NCI-H2171 treated with DMSO at 0.1 percent for 48 hours (cell line): ENCODE measurements at regions not wholly inside any gene's neighbourhood (a gene's known extent, or its start where the extent isn't known, plus 50 kb on each side); places are given as distances from the start of the nearest gene placed in this dataset.
"Not testable (repeated sequence)": the region's sequence is repeated elsewhere in the genome, so short reads cannot be mapped to it uniquely, and the experiment has no call there.

Experiments
- DNase-seq: peaks from one replicate; lab custom pipeline; 2025; lab: John Stamatoyannopoulos, UW

DNA sequence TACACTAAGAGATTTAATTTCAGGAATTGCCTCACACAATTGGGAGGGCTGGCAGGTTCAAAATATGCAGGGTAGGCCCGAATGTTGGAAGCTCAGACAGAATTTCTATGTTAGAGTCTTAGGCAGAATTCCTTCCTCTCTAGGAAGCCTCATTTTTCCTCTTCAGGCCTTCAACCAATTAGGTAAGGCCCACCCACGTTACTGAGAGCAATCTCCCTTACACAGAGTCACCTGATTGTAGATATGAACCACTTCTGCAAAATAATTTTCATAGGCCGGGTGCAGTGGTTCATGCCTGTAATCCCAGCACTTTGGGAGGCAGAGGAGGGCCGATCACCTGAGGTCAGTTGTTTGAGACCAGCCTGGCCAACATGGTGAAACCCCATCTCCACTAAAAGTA lies 50.2 kb upstream of the HIVEP1 start:
- DNase-seq, result no peak

- no peak for DNase-seq
Measured at GRCh38 chr6:11960909-11961779, 51.0 kb upstream of the HIVEP1 start.

GRCh38 chr6:11956781-11957180 lies 55.3 kb upstream of the HIVEP1 start:
- no peak for DNase-seq

DNA sequence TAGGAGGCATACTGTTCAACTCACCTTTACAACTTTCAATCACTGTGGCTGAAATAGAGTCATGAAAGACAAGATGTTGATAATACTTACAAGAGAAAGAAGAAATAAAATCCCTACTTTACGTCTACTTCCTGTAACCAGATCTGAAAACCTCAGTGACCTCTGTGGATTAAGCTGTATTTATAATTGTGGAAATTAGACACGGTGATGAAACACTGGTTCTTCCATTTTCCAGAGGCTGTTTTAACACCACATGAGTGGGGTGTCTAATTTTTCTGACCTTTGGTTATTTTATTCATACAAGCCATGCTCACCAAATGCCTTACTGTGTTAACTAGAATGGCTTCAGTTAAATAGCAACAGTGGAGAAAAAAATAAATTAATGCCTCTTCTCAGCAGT lies 58.5 kb upstream of the HIVEP1 start:
- DNase-seq, result no peak

DNA sequence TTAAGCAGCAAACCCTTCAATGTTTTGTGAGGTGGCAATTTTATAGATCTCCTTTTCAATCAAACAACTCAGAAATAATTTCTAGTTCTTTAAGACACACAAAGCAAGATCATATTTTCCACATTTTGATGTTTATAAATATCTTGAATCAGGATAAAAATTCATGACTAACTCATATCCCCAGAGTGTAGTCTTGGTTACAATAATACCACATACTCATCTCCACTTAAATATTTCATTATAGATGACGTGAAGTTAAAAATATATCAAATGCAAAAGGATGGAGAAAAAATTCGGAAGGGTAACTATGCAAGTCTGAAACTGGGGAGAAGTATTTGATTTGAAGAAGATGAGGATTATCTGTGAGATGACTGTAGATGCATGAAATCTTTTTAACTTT lies 59.8 kb upstream of the HIVEP1 start:
- DNase-seq, result no peak

GRCh38 chr6:11951868-11952267 lies 60.2 kb upstream of the HIVEP1 start:
- DNase-seq, result no peak

- no peak for DNase-seq
Measured at GRCh38 chr6:11950109-11950508, 62.0 kb upstream of the HIVEP1 start.

DNA sequence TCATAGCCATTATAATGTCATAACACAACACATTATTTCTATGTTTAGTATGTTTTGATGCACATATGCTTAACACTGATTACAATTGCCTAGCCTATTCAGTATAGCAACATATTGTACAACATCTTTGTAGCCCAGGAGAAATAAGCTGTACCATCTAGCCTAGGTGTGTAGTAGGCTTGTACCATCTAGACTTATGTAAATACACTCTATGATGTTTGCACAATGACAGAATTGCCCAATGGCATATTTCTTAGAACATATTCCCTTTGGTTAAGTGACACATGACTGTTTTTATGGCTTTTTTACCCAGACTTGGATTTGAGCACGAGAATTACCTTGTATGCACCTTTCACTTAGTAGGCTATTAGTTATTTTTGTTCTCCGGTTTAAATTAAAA lies 64.5 kb upstream of the HIVEP1 start:
- no peak for DNase-seq

DNA sequence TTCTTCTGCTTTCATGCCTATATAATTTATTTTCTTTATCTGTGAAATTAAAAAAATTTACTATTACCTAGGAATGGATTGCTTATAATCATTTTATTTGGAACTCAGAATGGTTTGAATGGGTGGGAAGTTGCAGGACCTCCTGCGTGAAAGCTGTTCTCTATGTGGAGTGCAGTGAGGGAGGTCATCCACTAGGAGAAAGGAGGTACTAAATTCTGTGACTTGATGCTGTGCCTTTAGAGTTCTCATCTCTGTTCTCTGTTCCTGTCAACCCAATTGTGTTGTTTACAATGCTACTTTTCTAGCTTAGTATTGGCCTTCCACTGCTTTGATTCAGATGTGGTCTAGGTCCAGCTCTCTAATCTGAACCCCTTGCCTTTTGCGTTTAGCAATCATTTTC lies 65.0 kb upstream of the HIVEP1 start:
- no peak for DNase-seq

DNA sequence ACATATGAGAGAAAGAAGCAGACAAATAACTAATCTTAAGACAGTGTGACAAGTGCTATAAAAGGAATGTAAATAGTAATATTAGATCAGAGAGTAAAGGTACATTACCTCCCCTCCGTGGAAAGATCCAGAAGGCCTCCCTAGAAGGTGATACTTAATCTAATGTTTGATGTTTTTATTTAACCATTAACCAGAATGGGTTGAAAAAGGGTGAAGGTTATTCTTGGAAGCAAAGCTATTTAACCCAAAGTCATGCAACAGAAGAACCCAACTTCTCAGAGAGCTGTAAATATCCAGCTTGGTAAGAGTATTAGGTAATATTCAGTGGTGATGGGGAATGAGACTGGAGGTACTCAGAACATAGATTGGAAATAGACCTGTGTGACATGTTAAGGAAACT lies 68.0 kb upstream of the HIVEP1 start:
- DNase-seq, result no peak

DNA sequence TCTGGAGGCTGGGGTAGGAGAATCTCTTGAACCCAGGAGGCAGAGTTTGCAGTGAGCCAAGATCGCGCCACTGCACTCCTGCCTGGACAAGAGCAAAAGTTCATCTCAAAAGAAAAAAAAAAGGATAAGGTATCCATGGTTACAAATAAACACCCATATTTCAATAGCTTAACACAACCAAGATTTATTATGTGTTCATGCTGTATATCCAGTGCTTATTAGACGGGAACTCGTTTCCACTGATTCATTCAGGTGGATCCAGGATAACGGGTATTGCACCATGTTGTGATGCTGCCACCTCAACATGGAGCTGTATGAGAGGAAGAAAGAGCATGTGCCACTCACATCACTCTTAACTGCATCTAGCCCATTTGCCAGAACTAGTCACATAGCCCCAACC lies 69.1 kb upstream of the HIVEP1 start:
- DNase-seq, result no peak

DNA sequence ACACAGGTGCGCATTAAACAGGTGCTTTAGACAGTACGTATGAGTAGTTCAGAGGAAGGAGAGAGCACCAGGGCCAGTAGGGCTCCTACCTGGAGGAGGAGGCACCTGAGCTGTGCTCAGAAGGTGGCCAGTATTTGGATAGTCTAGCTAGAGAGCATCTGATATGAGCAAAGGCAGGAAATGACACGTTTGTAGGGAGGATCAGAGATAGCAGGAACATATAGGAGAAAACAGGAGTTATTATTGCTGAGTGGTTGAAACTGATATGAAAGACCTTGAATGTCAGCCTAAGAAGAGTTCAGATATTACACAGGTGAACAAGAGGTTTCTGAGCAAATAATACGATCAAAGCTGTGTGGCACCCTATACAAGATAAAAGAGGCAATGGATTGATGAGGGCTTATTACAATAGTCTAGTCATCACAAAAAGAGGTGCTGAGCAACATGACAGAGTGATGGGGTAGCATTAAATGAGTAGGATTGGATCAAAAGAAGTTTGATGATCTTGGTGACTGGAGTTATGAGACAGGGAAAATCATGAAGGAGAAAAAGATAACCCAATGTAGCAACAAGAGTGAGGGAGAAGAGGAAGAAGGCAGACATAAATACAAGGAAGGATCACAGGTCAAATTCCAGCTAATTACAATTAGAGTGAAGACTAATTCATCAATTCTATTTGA lies 69.8 kb upstream of the HIVEP1 start:
- no peak for DNase-seq

- DNase-seq, result not testable (repeated sequence)
Measured at GRCh38 chr6:11940532-11941166, 71.5 kb upstream of the HIVEP1 start.

DNA sequence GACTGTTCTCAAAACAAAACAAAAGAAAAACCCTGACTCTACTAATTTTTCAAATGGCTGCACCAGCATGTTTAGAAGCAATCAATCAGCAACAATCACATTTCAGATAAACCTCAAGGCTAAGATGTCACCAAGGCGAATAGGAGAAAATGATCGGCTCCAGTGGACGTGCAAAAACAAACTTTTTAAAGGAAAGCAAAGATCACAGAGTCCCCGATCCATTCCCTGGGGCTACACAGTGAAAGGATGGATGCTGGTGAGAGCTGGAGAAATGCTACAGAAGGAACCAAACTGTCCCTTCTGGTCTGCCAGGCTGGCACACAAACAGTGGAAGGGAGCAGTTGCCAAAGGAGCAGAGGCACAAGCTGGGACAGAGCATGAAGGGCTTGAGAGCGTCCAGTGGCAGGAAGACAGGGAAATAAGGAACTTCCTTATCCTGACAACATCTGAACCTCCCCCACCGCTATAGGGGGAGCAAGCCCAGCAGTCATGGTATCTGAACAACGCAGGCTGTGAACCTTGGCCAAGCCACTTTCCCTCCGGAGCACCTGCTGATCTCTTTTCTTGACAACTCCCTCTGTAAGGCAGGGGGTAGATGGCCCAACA lies 73.7 kb upstream of the HIVEP1 start:
- no peak for DNase-seq

DNA sequence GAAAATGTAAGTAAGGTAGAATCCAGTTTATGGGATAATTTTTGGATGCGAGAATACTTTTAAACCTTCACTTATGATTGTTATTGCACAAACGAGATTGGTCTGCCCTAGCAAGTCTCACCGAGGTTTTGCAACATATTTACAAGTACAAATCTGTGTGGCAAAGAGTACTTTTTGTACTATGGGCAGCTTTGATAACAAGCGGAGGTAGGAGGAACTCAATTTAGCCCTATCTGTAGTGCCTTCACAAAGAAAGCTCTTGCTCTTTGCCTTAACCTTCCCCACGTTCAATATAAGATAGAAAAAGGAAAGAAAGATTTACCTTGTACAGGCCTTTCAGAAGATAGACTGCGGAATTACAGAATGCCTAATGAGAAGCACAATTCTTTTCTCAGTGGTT lies 77.5 kb upstream of the HIVEP1 start:
- DNase-seq, result no peak

GRCh38 chr6:11932892-11933291 lies 79.2 kb upstream of the HIVEP1 start:
- not testable (repeated sequence) for DNase-seq

GRCh38 chr6:11931296-11932035 lies 80.6 kb upstream of the HIVEP1 start:
- no peak for DNase-seq

GRCh38 chr6:11930834-11931233 lies 81.3 kb upstream of the HIVEP1 start:
- not testable (repeated sequence) for DNase-seq

GRCh38 chr6:11930240-11930639 lies 81.9 kb upstream of the HIVEP1 start:
- DNase-seq, result no peak

DNA sequence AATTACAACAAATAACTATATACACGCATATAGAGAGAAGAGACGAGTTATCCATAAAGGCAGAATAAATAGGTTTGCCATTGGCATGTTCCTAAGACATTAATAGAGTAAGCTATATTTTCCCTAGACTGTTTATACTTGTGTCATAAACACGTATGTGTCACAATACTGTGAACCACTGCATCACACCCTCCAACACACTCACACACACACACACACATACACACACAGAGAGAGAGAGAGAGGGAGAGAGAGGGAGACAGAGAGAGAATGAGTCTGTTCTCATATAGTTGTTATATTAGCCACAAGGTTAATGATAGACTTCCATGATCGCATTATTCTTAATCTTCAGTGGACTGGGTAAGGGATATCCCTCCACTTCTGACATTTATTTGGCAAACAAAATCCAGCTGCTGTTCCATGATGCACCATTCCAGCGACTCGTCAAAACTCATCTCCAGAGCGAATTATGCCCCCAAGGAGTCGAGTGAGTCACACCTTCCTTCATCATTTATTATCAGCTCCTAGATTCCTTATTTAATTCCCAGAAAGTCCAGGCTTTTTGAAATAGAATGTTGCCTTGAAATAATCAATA lies 82.8 kb upstream of the HIVEP1 start:
- DNase-seq, result no peak

DNA sequence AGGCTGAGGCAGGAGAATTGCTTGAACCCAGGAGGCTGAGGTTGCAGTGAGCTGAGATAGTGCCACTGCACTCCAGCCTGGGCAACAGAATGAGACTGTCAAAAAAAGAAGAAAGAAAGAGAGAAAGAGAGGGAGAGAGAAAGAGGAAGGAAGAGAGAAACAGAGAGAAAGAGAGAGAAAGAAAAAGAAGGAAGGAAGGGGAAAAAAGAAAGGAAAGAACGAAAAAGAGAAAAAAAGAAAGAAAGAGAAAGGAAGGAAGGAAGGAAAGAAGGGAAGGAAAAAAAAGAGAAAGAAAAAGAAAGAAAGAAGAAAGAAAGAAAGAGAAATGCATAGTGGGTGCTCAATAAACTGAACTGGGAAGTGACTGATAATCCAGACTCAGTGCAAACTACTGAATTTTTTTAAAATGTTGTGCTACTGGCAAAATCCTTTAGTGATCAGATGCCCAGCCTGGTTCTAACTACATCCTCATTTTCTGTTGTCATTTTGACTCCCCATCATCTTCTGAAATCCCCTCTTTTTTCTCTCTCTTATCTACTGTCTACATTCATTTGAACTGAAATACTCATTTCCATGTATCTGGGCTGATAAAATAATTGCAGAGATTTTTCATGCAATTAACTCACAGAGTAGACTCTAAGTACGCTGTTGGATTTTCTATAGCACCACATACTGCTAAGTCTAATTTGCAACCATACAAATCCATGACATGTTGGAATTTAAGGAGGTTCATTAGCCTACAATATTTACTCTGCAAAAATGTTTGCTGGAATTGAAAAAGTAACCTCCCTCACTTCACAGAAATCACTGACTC lies 85.3 kb upstream of the HIVEP1 start:
- DNase-seq, result no peak
